GM12892 (cell line): ENCODE measurements at regions not wholly inside any gene's neighbourhood (a gene's known extent, or its start where the extent isn't known, plus 50 kb on each side); places are given as distances from the start of the nearest gene placed in this dataset.

Experiments
- POLR2A ChIP-seq: IDR thresholded peaks from 2 replicates; pipeline ENCODE4 v1.6.1; 2011; ENCODE audit warnings: low read depth, low read length, control low read depth
- POLR2AphosphoS5 ChIP-seq: IDR thresholded peaks from 2 replicates; pipeline ENCODE4 v1.6.1; 2011; ENCODE audit warnings: low read depth, low read length, control low read depth
- TAF1 ChIP-seq: IDR thresholded peaks from 2 replicates; pipeline ENCODE4 v1.6.1; 2011; ENCODE audit warnings: low read depth, mild to moderate bottlenecking, control low read depth, low read length, borderline replicate concordance

- TF ChIP-seq POLR2AphosphoS5 (no peak), POLR2A (no peak), TAF1 (no peak)
Observed at GRCh38 chr1:165117482-165117881, 239.0 kb downstream of the LMX1A start.
